ENCODE measurements at regions not wholly inside any gene's neighbourhood (a gene's known extent, or its start where the extent isn't known, plus 50 kb on each side); places are given as distances from the start of the nearest gene placed in this dataset.

DNA sequence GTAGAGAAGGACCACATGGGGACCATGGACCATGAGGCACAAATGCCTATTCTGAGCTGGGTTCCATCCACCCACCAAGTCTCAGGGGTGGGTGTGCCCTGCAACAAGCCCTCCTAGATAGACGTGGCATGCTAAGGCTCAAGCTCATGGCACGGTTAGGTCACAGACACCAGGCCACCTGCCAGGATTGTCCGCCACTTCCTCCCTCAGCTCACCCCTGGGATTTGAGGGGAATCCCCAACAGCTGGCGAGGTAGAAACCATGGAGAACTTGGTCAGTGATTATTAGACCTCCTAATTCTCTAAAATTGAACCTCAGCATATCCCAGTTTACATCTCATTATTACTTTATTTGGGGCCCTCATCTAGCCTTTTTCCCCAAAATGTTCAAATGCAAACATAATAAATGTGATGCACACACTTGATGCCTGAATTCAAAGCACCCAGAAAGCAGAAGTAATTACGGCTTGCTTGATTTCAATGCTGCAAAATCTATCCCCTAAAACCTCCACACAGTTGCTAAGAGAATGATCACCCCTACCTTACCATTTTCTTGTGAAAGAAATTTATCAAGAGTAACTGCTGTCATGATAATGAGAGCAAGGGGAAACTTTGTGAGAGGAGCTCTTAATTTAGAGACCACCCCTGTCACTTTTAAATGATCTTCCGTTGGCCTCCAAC, 366.6 kb upstream of the PFKP start (continued):
- TF ChIP-seq STAT6 (CRISPR knock-in tag; conservative IDR thresholded peaks at IDR 0.05; ENCODE audit: low read depth) (no peak), ZNF219 (CRISPR knock-in tag; IDR thresholded peaks at IDR 0.05; ENCODE audit: borderline replicate concordance) (no peak), ELF4 (CRISPR knock-in tag; IDR thresholded peaks at IDR 0.05; ENCODE audit: low read depth) (no peak), ZNF416 (CRISPR knock-in tag; IDR thresholded peaks at IDR 0.05) (no peak), ARID4B (CRISPR knock-in tag; IDR thresholded peaks at IDR 0.05; ENCODE audit: borderline replicate concordance) (no peak), TCF7 (CRISPR knock-in tag; IDR thresholded peaks at IDR 0.05; ENCODE audit: low read depth) (no peak)
- TF ChIP-seq, protein P1, sequence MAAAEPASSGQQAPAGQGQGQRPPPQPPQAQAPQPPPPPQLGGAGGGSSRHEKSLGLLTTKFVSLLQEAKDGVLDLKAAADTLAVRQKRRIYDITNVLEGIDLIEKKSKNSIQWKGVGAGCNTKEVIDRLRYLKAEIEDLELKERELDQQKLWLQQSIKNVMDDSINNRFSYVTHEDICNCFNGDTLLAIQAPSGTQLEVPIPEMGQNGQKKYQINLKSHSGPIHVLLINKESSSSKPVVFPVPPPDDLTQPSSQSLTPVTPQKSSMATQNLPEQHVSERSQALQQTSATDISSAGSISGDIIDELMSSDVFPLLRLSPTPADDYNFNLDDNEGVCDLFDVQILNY (CRISPR knock-in tag; IDR thresholded peaks at IDR 0.05) = no peak
- TF ChIP-seq, protein P2, sequence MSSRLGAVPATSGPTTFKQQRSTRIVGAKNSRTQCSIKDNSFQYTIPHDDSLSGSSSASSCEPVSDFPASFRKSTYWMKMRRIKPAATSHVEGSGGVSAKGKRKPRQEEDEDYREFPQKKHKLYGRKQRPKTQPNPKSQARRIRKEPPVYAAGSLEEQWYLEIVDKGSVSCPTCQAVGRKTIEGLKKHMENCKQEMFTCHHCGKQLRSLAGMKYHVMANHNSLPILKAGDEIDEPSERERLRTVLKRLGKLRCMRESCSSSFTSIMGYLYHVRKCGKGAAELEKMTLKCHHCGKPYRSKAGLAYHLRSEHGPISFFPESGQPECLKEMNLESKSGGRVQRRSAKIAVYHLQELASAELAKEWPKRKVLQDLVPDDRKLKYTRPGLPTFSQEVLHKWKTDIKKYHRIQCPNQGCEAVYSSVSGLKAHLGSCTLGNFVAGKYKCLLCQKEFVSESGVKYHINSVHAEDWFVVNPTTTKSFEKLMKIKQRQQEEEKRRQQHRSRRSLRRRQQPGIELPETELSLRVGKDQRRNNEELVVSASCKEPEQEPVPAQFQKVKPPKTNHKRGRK (CRISPR knock-in tag; IDR thresholded peaks at IDR 0.05; ENCODE audit: borderline replicate concordance) = no peak
- TF ChIP-seq, protein P3, sequence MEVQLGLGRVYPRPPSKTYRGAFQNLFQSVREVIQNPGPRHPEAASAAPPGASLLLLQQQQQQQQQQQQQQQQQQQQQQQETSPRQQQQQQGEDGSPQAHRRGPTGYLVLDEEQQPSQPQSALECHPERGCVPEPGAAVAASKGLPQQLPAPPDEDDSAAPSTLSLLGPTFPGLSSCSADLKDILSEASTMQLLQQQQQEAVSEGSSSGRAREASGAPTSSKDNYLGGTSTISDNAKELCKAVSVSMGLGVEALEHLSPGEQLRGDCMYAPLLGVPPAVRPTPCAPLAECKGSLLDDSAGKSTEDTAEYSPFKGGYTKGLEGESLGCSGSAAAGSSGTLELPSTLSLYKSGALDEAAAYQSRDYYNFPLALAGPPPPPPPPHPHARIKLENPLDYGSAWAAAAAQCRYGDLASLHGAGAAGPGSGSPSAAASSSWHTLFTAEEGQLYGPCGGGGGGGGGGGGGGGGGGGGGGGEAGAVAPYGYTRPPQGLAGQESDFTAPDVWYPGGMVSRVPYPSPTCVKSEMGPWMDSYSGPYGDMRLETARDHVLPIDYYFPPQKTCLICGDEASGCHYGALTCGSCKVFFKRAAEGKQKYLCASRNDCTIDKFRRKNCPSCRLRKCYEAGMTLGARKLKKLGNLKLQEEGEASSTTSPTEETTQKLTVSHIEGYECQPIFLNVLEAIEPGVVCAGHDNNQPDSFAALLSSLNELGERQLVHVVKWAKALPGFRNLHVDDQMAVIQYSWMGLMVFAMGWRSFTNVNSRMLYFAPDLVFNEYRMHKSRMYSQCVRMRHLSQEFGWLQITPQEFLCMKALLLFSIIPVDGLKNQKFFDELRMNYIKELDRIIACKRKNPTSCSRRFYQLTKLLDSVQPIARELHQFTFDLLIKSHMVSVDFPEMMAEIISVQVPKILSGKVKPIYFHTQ (CRISPR knock-in tag; IDR thresholded peaks at IDR 0.05) = no peak

DNA sequence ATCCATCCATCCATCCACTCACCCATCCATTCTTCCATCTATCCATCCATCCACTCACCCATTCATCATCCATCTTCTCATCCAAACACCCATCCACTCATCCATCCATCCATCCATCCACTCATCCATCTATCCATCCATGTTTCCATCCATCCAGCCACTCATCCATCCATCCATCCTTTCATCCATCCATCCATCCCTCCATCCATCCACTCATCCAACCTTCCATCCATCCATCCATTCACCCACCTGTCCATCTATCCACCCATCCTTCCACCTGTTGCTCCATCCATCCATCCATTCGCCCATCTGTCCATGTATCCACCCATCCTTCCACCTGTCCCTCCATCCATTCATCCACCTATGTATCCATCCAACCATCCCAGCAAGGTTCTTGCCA, 378.4 kb upstream of the PFKP start:
- POLR2A ChIA-PET = no interaction called here
- Mint-ChIP-seq H3K27ac (no peak overlapping the region), H3K4me3 (no peak overlapping the region), H3K4me1 (no peaks in the 10 kb centered on the region), H3K36me3 (no peaks in the 10 kb centered on the region), H3K27me3 (ENCODE audit: low read depth) (no peaks in the 10 kb centered on the region), H3K9me3 (peaks cover 7% of the 10 kb centered on the region; the same call in 1 of the 2 replicates)
- no peak for DNase-seq (ENCODE audit: low spot score)
- no peak for ATAC-seq
- CTCF ChIA-PET = no interaction called here
- TF ChIP-seq MXD4 (CRISPR knock-in tag; IDR thresholded peaks at IDR 0.05; ENCODE audit: borderline replicate concordance) (no peak), ZMAT4 (CRISPR knock-in tag; IDR thresholded peaks at IDR 0.05) (no peak), SP1 (CRISPR knock-in tag; conservative IDR thresholded peaks at IDR 0.05) (no peak), ZBTB43 (CRISPR knock-in tag; IDR thresholded peaks at IDR 0.05) (no peak), AFF4 (CRISPR knock-in tag; IDR thresholded peaks at IDR 0.05; ENCODE audit: borderline replicate concordance) (no peak), FOXK1 (CRISPR knock-in tag; IDR thresholded peaks at IDR 0.05) (no peak)
